T-helper 17 cell (primary cell): ENCODE measurements at regions not wholly inside any gene's neighbourhood (a gene's known extent, or its start where the extent isn't known, plus 50 kb on each side); places are given as distances from the start of the nearest gene placed in this dataset.

Experiments
- ATAC-seq: fragments of 150-1000 bp; cut with Tn5 transposase; 2 replicates; pipeline ENCODE4 v1.10.0; 2021; ENCODE audit warnings: mild to moderate bottlenecking, moderate library complexity
- DNase-seq, 3 donors: peaks; one replicate each; pipeline versions ENCODE4 v3.0.0 to v3.0.0-alpha.2; 2020 to 2021
- H3K9me3 ChIP-seq: one replicate; pipeline ENCODE4 v1.7.0; 2013; ENCODE audit warnings: low read length, mild to moderate bottlenecking; ENCODE audit not compliant: control insufficient read depth, poor library complexity, severe bottlenecking
- H3K27ac Mint-ChIP-seq: one replicate; pipeline ENCODE4 v1.8.0; 2022; ENCODE audit warnings: mild to moderate bottlenecking, moderate library complexity, mixed read lengths
- H3K27me3 Mint-ChIP-seq: one replicate; pipeline ENCODE4 v1.8.0; 2022; ENCODE audit warnings: mixed read lengths
- H3K36me3 Mint-ChIP-seq: one replicate; pipeline ENCODE4 v1.8.0; 2022; ENCODE audit warnings: low read depth, mixed read lengths
- H3K4me1 Mint-ChIP-seq: one replicate; pipeline ENCODE4 v1.8.0; 2022; ENCODE audit warnings: mild to moderate bottlenecking, mixed read lengths
- H3K4me3 Mint-ChIP-seq: one replicate; pipeline ENCODE4 v1.8.0; 2022; ENCODE audit warnings: mild to moderate bottlenecking, moderate library complexity, mixed read lengths

GRCh38 chr10:111209692-111210091, 132.9 kb downstream of the ADRA2A start:
- H3K27ac Mint-ChIP-seq = no peak overlapping the region
- peaks cover 2% of the 10 kb centered on the region for H3K4me1 Mint-ChIP-seq
- DNase-seq (no peak), ATAC-seq (no peak)
- H3K36me3 Mint-ChIP-seq = peaks cover 3% of the 10 kb centered on the region
- H3K9me3 ChIP-seq = no peaks in the 10 kb centered on the region
- H3K27me3 Mint-ChIP-seq = peaks cover 47% of the 10 kb centered on the region
- H3K4me3 Mint-ChIP-seq = no peak overlapping the region

- H3K9me3 ChIP-seq = no peaks in the 10 kb centered on the region
- Mint-ChIP-seq H3K36me3 (peaks cover 3% of the 10 kb centered on the region), H3K27me3 (peaks cover 40% of the 10 kb centered on the region), H3K4me3 (no peak overlapping the region), H3K27ac (no peak overlapping the region), H3K4me1 (peaks cover 2% of the 10 kb centered on the region)
- DNase-seq = no peak
- no peak for ATAC-seq
These were observed 134.4 kb downstream of the ADRA2A start for GRCh38 chr10:111211241-111211640.

GRCh38 chr10:111211706-111212105, 134.9 kb downstream of the ADRA2A start:
- Mint-ChIP-seq H3K36me3 (peaks cover 3% of the 10 kb centered on the region), H3K27ac (no peak overlapping the region), H3K27me3 (peaks cover 38% of the 10 kb centered on the region), H3K4me1 (peaks cover 2% of the 10 kb centered on the region), H3K4me3 (no peak overlapping the region)
- no peak for DNase-seq
- no peaks in the 10 kb centered on the region for H3K9me3 ChIP-seq
- no peak for ATAC-seq

- no peak overlapping the region for H3K4me3 Mint-ChIP-seq
- peaks cover 5% of the 10 kb centered on the region for H3K36me3 Mint-ChIP-seq
- ATAC-seq (no peak), DNase-seq (no peak)
- H3K4me1 Mint-ChIP-seq = no peaks in the 10 kb centered on the region
- H3K27me3 Mint-ChIP-seq = peaks cover 57% of the 10 kb centered on the region
- H3K27ac Mint-ChIP-seq = no peak overlapping the region
- H3K9me3 ChIP-seq = no peaks in the 10 kb centered on the region
These were observed 145.1 kb downstream of the ADRA2A start for GRCh38 chr10:111221682-111222480.

- Mint-ChIP-seq H3K27ac (no peak overlapping the region), H3K4me1 (no peaks in the 10 kb centered on the region), H3K36me3 (peaks cover 5% of the 10 kb centered on the region), H3K4me3 (no peak overlapping the region), H3K27me3 (peaks cover 55% of the 10 kb centered on the region)
- ATAC-seq = no peak
- no peak for DNase-seq
- no peaks in the 10 kb centered on the region for H3K9me3 ChIP-seq
These were observed 146.1 kb downstream of the ADRA2A start for GRCh38 chr10:111222961-111223360.

GRCh38 chr10:111231779-111232178, 154.9 kb downstream of the ADRA2A start:
- Mint-ChIP-seq H3K36me3 (no peaks in the 10 kb centered on the region), H3K4me3 (no peak overlapping the region), H3K27me3 (peaks cover 3% of the 10 kb centered on the region), H3K27ac (no peak overlapping the region), H3K4me1 (no peaks in the 10 kb centered on the region)
- H3K9me3 ChIP-seq = no peaks in the 10 kb centered on the region
- DNase-seq (no peak), ATAC-seq (no peak)

GRCh38 chr10:111233439-111233838, 156.6 kb downstream of the ADRA2A start:
- DNase-seq (no peak), ATAC-seq (no peak)
- Mint-ChIP-seq H3K27ac (no peak overlapping the region), H3K27me3 (peaks cover 17% of the 10 kb centered on the region), H3K4me3 (no peak overlapping the region), H3K4me1 (no peaks in the 10 kb centered on the region), H3K36me3 (no peaks in the 10 kb centered on the region)
- no peaks in the 10 kb centered on the region for H3K9me3 ChIP-seq

- no peak overlapping the region for H3K27ac Mint-ChIP-seq
- H3K27me3 Mint-ChIP-seq = peaks cover 21% of the 10 kb centered on the region
- H3K4me3 Mint-ChIP-seq = no peak overlapping the region
- no peak for ATAC-seq
- no peaks in the 10 kb centered on the region for H3K9me3 ChIP-seq
- no peaks in the 10 kb centered on the region for H3K4me1 Mint-ChIP-seq
- DNase-seq = no peak
- H3K36me3 Mint-ChIP-seq = no peaks in the 10 kb centered on the region
These were observed 157.5 kb downstream of the ADRA2A start for GRCh38 chr10:111234234-111234913.

GRCh38 chr10:111234914-111235302, 158.1 kb downstream of the ADRA2A start:
- no peak overlapping the region for H3K4me3 Mint-ChIP-seq
- no peak for DNase-seq
- H3K27me3 Mint-ChIP-seq = peaks cover 25% of the 10 kb centered on the region
- no peak for ATAC-seq
- H3K4me1 Mint-ChIP-seq = no peaks in the 10 kb centered on the region
- H3K27ac Mint-ChIP-seq = no peak overlapping the region
- no peaks in the 10 kb centered on the region for H3K36me3 Mint-ChIP-seq
- H3K9me3 ChIP-seq = no peaks in the 10 kb centered on the region

- Mint-ChIP-seq H3K4me3 (no peak overlapping the region), H3K4me1 (peaks cover 2% of the 10 kb centered on the region), H3K27me3 (peaks cover 41% of the 10 kb centered on the region), H3K27ac (no peak overlapping the region), H3K36me3 (no peaks in the 10 kb centered on the region)
- no peak for DNase-seq
- no peaks in the 10 kb centered on the region for H3K9me3 ChIP-seq
- no peak for ATAC-seq
These were observed 163.5 kb downstream of the ADRA2A start for GRCh38 chr10:111240348-111240747.

GRCh38 chr10:111243126-111243525, 166.3 kb downstream of the ADRA2A start:
- H3K4me3 Mint-ChIP-seq = no peak overlapping the region
- no peaks in the 10 kb centered on the region for H3K36me3 Mint-ChIP-seq
- H3K4me1 Mint-ChIP-seq = peaks cover 2% of the 10 kb centered on the region
- peaks cover 38% of the 10 kb centered on the region for H3K27me3 Mint-ChIP-seq
- no peaks in the 10 kb centered on the region for H3K9me3 ChIP-seq
- no peak for DNase-seq
- ATAC-seq = no peak
- H3K27ac Mint-ChIP-seq = no peak overlapping the region

- H3K9me3 ChIP-seq = no peaks in the 10 kb centered on the region
- DNase-seq (no peak), ATAC-seq (no peak)
- Mint-ChIP-seq H3K27me3 (peaks cover 27% of the 10 kb centered on the region), H3K4me3 (no peak overlapping the region), H3K4me1 (no peaks in the 10 kb centered on the region), H3K27ac (no peak overlapping the region), H3K36me3 (peaks cover 3% of the 10 kb centered on the region)
These were observed 169.3 kb downstream of the ADRA2A start for GRCh38 chr10:111246136-111246535.

GRCh38 chr10:111246814-111247452, 170.1 kb downstream of the ADRA2A start:
- no peaks in the 10 kb centered on the region for H3K4me1 Mint-ChIP-seq
- H3K4me3 Mint-ChIP-seq = no peak overlapping the region
- H3K27me3 Mint-ChIP-seq = peaks cover 32% of the 10 kb centered on the region
- no peak for DNase-seq
- H3K27ac Mint-ChIP-seq = no peak overlapping the region
- ATAC-seq = no peak
- no peaks in the 10 kb centered on the region for H3K9me3 ChIP-seq
- peaks cover 3% of the 10 kb centered on the region for H3K36me3 Mint-ChIP-seq
